ENCODE measurements at regions not wholly inside any gene's neighbourhood (a gene's known extent, or its start where the extent isn't known, plus 50 kb on each side); places are given as distances from the start of the nearest gene placed in this dataset.
"Not testable (repeated sequence)": the region's sequence is repeated elsewhere in the genome, so short reads cannot be mapped to it uniquely, and the experiment has no call there.

- TF ChIP-seq CTCF (conservative IDR thresholded peaks at IDR 0.05 in 1 of 2, IDR thresholded peaks at IDR 0.05 in 1 of 2; ENCODE audit: extremely low read depth in 1 of 2, insufficient read depth in 1 of 2, low read depth in 1 of 2, low read length in 2 of 2); EZH2 (IDR thresholded peaks at IDR 0.05; ENCODE audit: borderline replicate concordance, low read length): not testable (repeated sequence)
Observed at GRCh38 chr7:52328328-52328727, 707.1 kb upstream of the POM121L12 start.

All from mammary epithelial cell (primary cell).